Stimulated activated CD4-positive, alpha-beta T cell treated with anti-CD3 and anti-CD28 coated beads, Interleukin-12 subunit alpha, Interleukin-12 subunit beta, amount 100 ng/mL, for 48 hours (primary cell): ENCODE measurements at regions not wholly inside any gene's neighbourhood (a gene's known extent, or its start where the extent isn't known, plus 50 kb on each side); places are given as distances from the start of the nearest gene placed in this dataset.
"Not testable (repeated sequence)": the region's sequence is repeated elsewhere in the genome, so short reads cannot be mapped to it uniquely, and the experiment has no call there.

Source experiments
- DNase-seq, 3 donors: peaks; one replicate each; pipeline ENCODE4 v3.0.0-alpha.2; 2020; ENCODE audit warnings: low read depth in 2 of 3, low spot score in 1 of 3

DNA sequence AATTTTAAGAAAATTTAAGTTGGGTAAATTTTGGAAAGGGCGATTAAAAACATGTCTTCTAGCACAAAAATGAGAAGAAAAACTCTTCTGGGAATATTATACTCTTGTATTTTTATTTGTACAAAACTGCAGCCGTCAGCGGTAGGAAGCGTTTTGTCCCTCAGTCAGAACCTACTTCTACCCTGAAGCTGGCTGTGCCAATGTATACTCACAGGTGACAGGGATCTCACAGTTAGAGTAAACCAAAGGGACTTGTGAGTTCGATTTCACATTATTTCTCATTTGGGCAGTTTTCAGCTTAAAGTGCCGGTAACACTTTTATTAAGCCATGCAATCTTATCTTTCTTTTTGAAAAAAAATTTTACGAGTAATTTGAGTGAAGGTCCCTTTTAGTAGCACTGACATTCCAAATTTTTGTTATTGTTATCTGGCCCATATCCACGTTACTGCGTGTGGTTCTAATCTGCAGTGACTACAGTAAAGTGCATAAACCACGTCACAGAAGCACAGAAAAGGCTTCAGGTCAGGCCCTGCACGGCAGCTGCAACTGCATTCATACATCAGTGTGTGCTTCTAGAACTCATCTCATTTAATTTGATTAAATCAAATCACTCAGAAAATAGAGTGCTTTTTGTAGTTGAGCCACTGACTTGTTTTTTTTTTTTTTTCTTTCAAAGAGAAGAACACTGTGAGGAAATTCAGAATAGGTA lies 387.3 kb downstream of the LIG4 start:
- DNase-seq: no peak

DNA sequence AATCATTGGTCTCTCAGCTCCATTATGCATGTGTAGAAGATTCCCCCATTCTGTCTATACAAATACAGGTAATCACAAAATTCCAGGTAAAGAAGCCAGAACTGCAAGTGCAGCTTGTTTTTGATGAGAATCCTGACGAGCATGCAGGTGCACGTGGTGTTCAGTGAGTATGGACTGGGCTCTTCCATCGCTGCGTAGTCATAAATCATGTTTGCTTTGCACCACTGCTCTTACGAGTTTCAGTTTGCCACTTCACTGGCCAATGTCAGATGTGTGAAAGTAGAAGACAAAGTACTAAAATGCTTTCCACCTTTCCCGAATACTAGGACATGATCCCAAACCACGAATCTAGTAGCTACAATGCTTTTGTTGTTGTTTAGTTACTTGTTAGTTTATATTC lies 390.7 kb downstream of the LIG4 start:
- no peak for DNase-seq

DNA sequence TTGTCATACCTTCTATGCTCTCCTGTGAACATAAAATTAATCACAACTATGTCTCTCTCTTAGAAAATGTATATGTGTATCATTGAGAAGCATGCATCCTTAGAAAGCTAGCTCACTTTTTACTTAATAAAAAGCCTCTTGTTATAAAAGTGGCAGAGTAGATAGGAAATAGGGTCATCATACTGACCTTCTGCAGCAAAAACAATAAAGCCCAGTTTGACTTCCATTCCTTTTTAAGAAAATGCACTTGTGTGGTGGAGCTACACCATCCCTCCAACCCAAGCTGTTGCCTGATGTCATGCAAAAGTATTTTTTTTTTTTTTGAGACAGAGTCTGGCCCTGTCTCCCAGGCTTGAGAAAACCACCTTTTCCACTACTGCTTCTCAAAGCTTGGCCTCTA lies 393.3 kb downstream of the LIG4 start:
- DNase-seq: no peak

DNA sequence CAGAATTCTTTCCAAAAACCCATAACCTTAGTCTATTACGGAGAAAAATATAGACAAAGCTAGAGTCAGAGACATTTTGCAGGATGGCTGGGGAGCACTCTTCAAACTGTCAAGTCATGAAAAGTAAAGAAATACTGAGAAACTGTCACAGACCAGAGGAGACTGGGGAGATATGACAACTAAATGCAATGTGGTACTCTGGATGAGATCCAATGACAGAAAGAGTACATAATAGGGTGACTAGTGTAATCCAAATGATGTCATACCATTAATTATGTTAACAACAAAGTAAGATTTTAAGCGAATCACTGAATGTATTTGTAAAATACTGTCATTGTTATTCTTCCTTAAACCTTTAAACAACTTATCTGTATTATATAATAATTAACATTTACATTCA lies 393.8 kb downstream of the LIG4 start:
- no peak for DNase-seq

DNA sequence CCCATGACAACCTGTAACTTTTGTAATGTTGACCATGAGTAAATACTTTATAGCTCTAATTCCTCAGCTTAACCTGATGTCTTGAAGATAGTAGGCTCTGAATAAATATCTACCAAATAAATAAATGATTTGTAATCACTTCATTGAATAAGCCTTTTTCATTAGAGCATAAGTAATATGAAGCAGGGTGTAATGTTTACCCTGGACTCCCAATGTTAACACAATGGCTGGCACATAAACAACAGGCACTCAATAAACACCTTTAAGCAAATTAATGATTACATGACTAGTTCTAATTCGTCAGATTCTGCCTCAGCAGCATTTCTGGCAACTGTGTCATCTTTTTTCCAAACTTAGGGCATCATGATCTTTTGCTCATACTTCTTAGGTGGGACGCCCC lies 396.3 kb downstream of the LIG4 start:
- no peak for DNase-seq

GRCh38 chr13:107817647-107818287 lies 397.6 kb downstream of the LIG4 start:
- DNase-seq: no peak

GRCh38 chr13:107812014-107812412 lies 403.3 kb downstream of the LIG4 start:
- DNase-seq: no peak

- no peak for DNase-seq
Observed at GRCh38 chr13:107811233-107812013, 403.9 kb downstream of the LIG4 start.

- DNase-seq: no peak
Observed at GRCh38 chr13:107809125-107809524, 406.2 kb downstream of the LIG4 start.

DNA sequence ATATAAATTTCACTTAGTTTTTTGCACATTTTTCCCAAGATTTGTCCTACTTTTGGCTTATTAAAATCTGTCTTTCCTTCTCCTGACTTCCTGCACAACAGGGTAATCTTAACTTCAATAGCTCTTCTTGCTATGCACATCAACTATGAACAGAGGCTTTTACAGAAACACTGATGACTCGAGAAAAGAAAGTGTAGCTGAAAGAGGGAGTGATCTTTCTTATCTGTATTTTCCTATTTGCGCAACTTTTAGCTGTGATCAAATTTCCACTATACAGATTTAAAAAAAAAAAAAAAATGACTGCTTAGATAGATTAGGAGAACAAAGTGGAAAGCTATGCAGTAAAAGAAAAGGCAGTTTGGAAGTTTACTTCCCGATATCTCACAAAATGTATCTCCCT lies 406.9 kb downstream of the LIG4 start:
- no peak for DNase-seq

DNA sequence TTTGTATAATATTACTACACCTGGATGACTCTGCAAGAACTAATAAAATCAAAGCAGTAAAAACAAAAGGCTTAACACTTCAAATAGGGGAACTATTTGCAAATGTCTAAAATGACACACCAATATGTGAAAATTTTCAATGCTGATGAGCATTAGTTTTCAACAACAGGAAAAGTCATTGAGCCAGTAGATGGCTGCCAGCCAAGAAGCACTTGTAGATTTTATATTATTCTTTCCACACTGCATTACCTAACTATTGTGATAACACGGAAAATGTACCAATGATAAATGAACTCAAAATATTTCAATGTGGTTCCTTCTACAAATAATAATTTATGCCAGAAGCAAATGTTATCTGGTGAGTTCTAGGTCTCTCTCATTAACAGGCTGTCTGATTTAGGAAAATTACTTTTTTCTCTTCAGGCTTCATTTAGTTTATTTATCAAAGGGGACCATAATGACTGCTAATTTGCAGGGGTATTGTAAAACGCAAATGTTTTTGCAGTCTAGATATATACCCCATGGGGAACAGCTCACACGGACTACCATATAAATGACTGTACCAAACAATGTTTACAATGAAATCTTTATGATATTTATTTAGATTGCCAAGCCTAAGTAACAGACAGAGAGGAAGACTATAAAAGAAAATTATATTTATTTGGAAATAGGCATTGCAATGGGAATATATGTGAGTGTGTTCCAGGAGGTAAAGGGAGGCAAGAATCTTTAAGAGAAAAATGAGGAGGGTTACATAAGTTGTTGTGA lies 407.8 kb downstream of the LIG4 start:
- DNase-seq: no peak

- DNase-seq: no peak
Observed at GRCh38 chr13:107806726-107807125, 408.6 kb downstream of the LIG4 start.

DNA sequence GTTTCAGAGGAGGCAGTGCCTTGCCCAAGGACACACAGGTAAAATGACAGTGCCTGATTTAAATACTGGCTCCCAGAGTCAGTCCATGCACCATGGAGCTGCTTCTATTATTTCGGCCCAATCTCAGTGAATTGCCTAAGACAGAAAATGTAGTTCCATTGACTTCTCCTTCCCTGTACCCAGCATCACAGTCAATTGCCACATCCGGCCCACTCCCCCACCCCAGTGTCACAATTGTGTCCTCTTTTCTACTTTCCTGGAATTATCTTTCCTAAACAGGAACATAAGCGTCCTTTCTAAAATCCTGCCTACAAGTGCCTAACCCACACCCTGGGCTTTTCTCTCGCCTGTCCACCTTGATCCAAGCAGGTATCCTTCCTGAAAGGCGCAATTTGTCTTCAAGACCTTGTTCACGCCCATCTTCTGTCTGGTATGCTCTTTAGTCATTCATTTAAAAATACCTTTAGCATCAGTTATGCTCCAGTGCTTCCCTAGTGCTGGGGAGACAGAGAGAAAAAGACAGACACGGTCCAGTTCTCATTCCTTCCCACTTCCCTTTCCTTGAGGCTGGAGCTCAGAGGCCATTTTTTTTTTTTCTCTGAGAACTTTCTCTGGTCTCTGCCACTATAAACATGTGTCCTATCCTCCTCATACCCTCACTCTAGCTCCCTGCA lies 411.4 kb downstream of the LIG4 start:
- DNase-seq: no peak

- DNase-seq: no peak
Observed at GRCh38 chr13:107801621-107802020, 413.7 kb downstream of the LIG4 start.

DNA sequence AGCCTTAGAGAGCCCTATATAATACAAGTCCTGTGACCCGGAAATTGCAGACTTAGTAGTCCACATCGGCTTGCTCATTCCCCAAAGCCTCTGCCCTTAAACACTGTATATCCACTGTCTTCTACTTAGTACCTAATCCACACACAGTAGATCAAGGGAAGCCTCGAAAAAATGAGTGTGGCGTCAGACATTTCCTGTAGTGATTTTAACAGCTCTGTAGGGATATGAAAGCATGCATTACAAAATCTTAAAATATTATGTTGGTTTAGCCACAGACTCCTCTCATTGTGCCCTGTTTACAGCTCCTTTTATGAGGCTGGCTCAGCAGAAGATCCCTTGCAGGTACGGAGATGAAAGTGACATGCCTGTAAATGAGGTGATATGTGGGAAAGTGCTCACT lies 416.3 kb downstream of the LIG4 start:
- no peak for DNase-seq

DNA sequence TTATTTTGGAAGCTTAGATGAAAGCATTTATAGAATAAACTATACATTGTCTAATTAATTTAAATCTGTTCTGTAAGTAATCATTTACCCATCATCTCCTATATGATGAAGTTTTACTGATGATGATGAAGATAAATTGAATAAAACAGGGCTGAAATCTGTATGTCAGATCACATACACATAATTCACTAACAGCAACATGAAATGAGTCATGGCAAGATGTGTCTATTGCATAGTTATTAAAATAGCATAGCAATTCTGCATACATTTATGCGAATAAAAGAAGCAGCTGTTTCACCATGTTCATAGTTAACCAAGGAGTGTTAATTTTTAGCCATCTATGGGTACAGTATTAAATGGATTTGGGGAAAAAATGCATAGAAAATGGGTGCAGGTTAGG lies 424.9 kb downstream of the LIG4 start:
- DNase-seq: no peak

DNA sequence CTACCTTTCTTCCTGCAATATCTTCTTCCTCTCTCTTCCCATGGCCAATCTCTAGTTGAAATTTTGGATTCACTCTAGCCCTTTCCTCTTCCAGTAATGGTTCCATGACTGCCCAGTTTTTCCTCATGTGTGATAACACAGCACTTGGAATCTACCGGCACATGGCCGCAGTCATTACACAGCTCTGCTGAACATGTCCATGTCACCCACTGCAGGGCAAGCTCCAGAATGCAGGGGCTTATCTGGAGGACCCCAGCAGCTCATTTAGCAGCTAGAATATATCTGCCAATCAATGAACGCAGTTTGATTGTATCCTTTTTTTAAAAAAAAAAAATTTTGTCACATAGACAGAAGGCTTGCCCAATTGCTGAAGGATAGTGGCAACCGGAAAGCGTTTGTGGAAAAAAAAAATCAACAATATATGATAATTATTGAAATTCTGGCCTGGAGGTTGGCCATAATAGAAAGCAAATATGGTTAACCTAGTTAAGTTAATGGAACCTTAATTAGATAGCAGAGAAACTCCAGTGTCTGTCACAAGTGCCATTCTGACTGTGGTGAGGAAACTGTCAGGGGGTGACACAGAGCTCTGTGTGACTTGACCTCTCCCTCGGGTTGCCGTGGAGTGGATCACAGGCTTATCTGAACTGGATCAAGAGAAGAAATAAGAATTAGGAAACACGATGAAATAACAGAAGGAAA lies 426.7 kb downstream of the LIG4 start:
- DNase-seq: no peak

DNA sequence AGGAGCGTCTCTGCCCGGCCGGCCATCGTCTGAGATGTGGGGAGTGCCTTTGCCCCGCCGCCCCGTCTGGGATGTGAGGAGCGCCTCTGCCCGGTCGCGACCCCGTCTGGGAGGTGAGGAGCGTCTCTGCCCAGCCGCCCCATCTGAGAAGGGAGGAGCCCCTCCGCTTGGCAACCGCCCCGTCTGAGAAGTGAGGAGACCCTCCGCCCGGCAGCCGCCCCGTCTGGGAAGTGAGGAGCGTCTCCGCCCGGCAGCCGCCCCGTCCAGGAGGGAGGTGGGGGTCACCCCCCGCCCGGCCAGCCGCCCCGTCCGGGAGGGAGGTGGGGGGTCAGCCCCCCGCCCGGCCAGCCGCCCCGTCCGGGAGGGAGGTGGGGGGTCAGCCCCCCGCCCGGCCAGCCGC lies 432.7 kb downstream of the LIG4 start:
- not testable (repeated sequence) for DNase-seq

- no peak for DNase-seq
Observed at GRCh38 chr13:107778094-107778493, 437.2 kb downstream of the LIG4 start.

- DNase-seq: no peak
Observed at GRCh38 chr13:107770541-107770940, 444.8 kb downstream of the LIG4 start.
